SK-N-SH treated with all-trans-retinoic acid at 6 μM for 48 hours (cell line): ENCODE measurements at regions not wholly inside any gene's neighbourhood (a gene's known extent, or its start where the extent isn't known, plus 50 kb on each side); places are given as distances from the start of the nearest gene placed in this dataset.

Experiments
- ATAC-seq: fragments of 200-7000 bp; cut with Tn5 transposase; 3 replicates; pipeline ENCODE4 v1.9.1; 2020; ENCODE audit warnings: mild to moderate bottlenecking, moderate library complexity
- ARNTL ChIP-seq: fragments of 450-650 bp; formaldehyde crosslinking; IDR thresholded peaks from 2 replicates; pipeline ENCODE4 v1.5.0; 2020; ENCODE audit warnings: low read depth, mild to moderate bottlenecking, moderate library complexity, borderline replicate concordance
- BACH2 ChIP-seq: fragments of 250-450 bp; sonication (Bioruptor Pico); IDR thresholded peaks from 2 replicates; pipeline ENCODE4 v1.9.0; 2021; ENCODE audit warnings: mild to moderate bottlenecking, borderline replicate concordance
- CSRNP3 ChIP-seq: fragments of 250-450 bp; sonication (Bioruptor Pico); IDR thresholded peaks from 2 replicates; pipeline ENCODE4 v1.5.1; 2021; ENCODE audit warnings: mild to moderate bottlenecking, moderate library complexity
- ESRRG ChIP-seq: fragments of 250-450 bp; sonication (Bioruptor Pico); IDR thresholded peaks from 2 replicates; pipeline ENCODE4 v1.6.1; 2021; ENCODE audit warnings: mild to moderate bottlenecking
- GLIS3 ChIP-seq: fragments of 250-450 bp; sonication (Bioruptor Pico); IDR thresholded peaks from 2 replicates; pipeline ENCODE4 v1.5.0; 2020; ENCODE audit warnings: mild to moderate bottlenecking, moderate library complexity
- ISL1 ChIP-seq: fragments of 250-450 bp; sonication (Bioruptor Pico); IDR thresholded peaks from 2 replicates; pipeline ENCODE4 v2.1.2; 2022; ENCODE audit warnings: mild to moderate bottlenecking, moderate library complexity
- OSR1 ChIP-seq: fragments of 250-450 bp; sonication (Bioruptor Pico); IDR thresholded peaks from 2 replicates; pipeline ENCODE4 v1.8.0; 2022; ENCODE audit warnings: moderate library complexity, mild to moderate bottlenecking, inconsistent platforms
- PATZ1 ChIP-seq: fragments of 250-450 bp; sonication (Bioruptor Pico); IDR thresholded peaks from 2 replicates; pipeline ENCODE4 v1.8.0; 2020; ENCODE audit warnings: mild to moderate bottlenecking, moderate library complexity, borderline replicate concordance
- PPARA ChIP-seq: fragments of 250-450 bp; sonication (Bioruptor Pico); IDR thresholded peaks from 2 replicates; pipeline ENCODE4 v1.5.0; 2020; ENCODE audit warnings: mild to moderate bottlenecking, borderline replicate concordance
- RARB ChIP-seq: fragments of 250-450 bp; sonication (Bioruptor Pico); IDR thresholded peaks from 2 replicates; pipeline ENCODE4 v1.8.0; 2021; ENCODE audit warnings: mild to moderate bottlenecking, moderate library complexity
- TCF4 ChIP-seq: fragments of 250-450 bp; sonication (Bioruptor Pico); IDR thresholded peaks from 2 replicates; pipeline ENCODE4 v1.8.0; 2021; ENCODE audit warnings: mild to moderate bottlenecking, moderate library complexity, borderline replicate concordance
- TOX ChIP-seq: fragments of 250-450 bp; sonication (Bioruptor Pico); IDR thresholded peaks from 2 replicates; pipeline ENCODE4 v1.8.0; 2021; ENCODE audit warnings: mild to moderate bottlenecking, moderate library complexity, borderline replicate concordance
- TSHZ2 ChIP-seq: fragments of 250-450 bp; sonication (Bioruptor Pico); IDR thresholded peaks from 2 replicates; pipeline ENCODE4 v1.5.0; 2020; ENCODE audit warnings: mild to moderate bottlenecking, moderate library complexity
- ZC3H10 ChIP-seq: fragments of 250-450 bp; sonication (Bioruptor Pico); IDR thresholded peaks from 2 replicates; pipeline ENCODE4 v1.5.1; 2021; ENCODE audit warnings: mild to moderate bottlenecking, moderate library complexity
- ZFP3 ChIP-seq: fragments of 250-450 bp; sonication (Bioruptor Pico); IDR thresholded peaks from 2 replicates; pipeline ENCODE4 v1.5.0; 2020; ENCODE audit warnings: mild to moderate bottlenecking, moderate library complexity
- ZFP30 ChIP-seq: fragments of 450-650 bp; formaldehyde crosslinking; IDR thresholded peaks from 2 replicates; pipeline ENCODE4 v1.5.0; 2022; ENCODE audit warnings: mild to moderate bottlenecking, moderate library complexity
- ZNF70 ChIP-seq: fragments of 450-650 bp; formaldehyde crosslinking; IDR thresholded peaks from 2 replicates; pipeline ENCODE4 v1.5.0; 2020; ENCODE audit warnings: mild to moderate bottlenecking, moderate library complexity
- ZNF8 ChIP-seq: fragments of 450-650 bp; formaldehyde crosslinking; IDR thresholded peaks from 2 replicates; pipeline ENCODE4 v1.5.0; 2020; ENCODE audit warnings: mild to moderate bottlenecking, moderate library complexity

GRCh38 chr13:111911754-111912452 is 155.0 kb upstream of the SOX1 start:
- ATAC-seq, result no peak

GRCh38 chr13:111912453-111912866 is 154.5 kb upstream of the SOX1 start:
- TF ChIP-seq PPARA (CRISPR knock-in tag), result no peak
- TF ChIP-seq ZNF8, result no peak
- no peak for TF ChIP-seq RARB (CRISPR knock-in tag)
- no peak for TF ChIP-seq TOX (CRISPR knock-in tag)
- no peak for TF ChIP-seq CSRNP3 (CRISPR knock-in tag)
- no peak for TF ChIP-seq PATZ1
- no peak for TF ChIP-seq ZC3H10
- TF ChIP-seq ZFP30 (CRISPR knock-in tag), result no peak
- TF ChIP-seq BACH2 (CRISPR knock-in tag), result no peak
- TF ChIP-seq OSR1 (CRISPR knock-in tag), result no peak
- no peak for TF ChIP-seq ZNF70 (CRISPR knock-in tag)
- ATAC-seq, result no peak

More at GRCh38 chr13:111911754-111912452, 155.0 kb upstream of the SOX1 start:
- no peak for TF ChIP-seq PATZ1
- TF ChIP-seq PPARA (CRISPR knock-in tag), result no peak
- TF ChIP-seq ARNTL, result no peak
- no peak for TF ChIP-seq TCF4
- no peak for TF ChIP-seq ZFP3 (CRISPR knock-in tag)
- no peak for TF ChIP-seq ZNF8
- no peak for TF ChIP-seq TOX (CRISPR knock-in tag)
- no peak for TF ChIP-seq RARB (CRISPR knock-in tag)
- no peak for TF ChIP-seq GLIS3 (CRISPR knock-in tag)
- no peak for TF ChIP-seq ESRRG (CRISPR knock-in tag)
- TF ChIP-seq TSHZ2 (CRISPR knock-in tag), result no peak
- TF ChIP-seq ISL1 (CRISPR knock-in tag), result no peak
- no peak for TF ChIP-seq CSRNP3 (CRISPR knock-in tag)

GRCh38 chr13:111912991-111913760 is 153.8 kb upstream of the SOX1 start:
- no peak for TF ChIP-seq ZC3H10
- ATAC-seq, result no peak
